ENCODE measurements at regions not wholly inside any gene's neighbourhood (a gene's known extent, or its start where the extent isn't known, plus 50 kb on each side); places are given as distances from the start of the nearest gene placed in this dataset.
"Not testable (repeated sequence)": the region's sequence is repeated elsewhere in the genome, so short reads cannot be mapped to it uniquely, and the experiment has no call there.

GRCh38 chr9:85331626-85332025 is 410.1 kb downstream of the AGTPBP1 start:
- DNase-seq (ENCODE audit: low spot score): no peak

- DNase-seq (ENCODE audit: low spot score): no peak
These were observed 419.2 kb downstream of the AGTPBP1 start for GRCh38 chr9:85322592-85322991.

- no peak for DNase-seq (ENCODE audit: low spot score)
These were observed 420.2 kb downstream of the AGTPBP1 start for GRCh38 chr9:85321561-85321960.

- DNase-seq (ENCODE audit: low spot score): no peak
These were observed 421.7 kb downstream of the AGTPBP1 start for GRCh38 chr9:85319936-85320656.

- DNase-seq (ENCODE audit: low spot score): not testable (repeated sequence)
These were observed 426.2 kb downstream of the AGTPBP1 start for GRCh38 chr9:85315535-85315934.

- no peak for DNase-seq (ENCODE audit: low spot score)
These were observed 431.2 kb downstream of the AGTPBP1 start for GRCh38 chr9:85310573-85310972.

- DNase-seq (ENCODE audit: low spot score): no peak
These were observed 438.0 kb downstream of the AGTPBP1 start for GRCh38 chr9:85303757-85304134.

- peak; percentile 82 for DNase-seq (ENCODE audit: low spot score)
These were observed 438.6 kb downstream of the AGTPBP1 start for GRCh38 chr9:85302938-85303756.

- no peak for DNase-seq (ENCODE audit: low spot score)
These were observed 443.3 kb downstream of the AGTPBP1 start for GRCh38 chr9:85298499-85298898.

GRCh38 chr9:85295244-85295643 is 446.5 kb downstream of the AGTPBP1 start:
- DNase-seq (ENCODE audit: low spot score): not testable (repeated sequence)

GRCh38 chr9:85292261-85292660 is 449.5 kb downstream of the AGTPBP1 start:
- DNase-seq (ENCODE audit: low spot score): no peak

- DNase-seq (ENCODE audit: low spot score): no peak
These were observed 450.5 kb downstream of the AGTPBP1 start for GRCh38 chr9:85291266-85291665.

- DNase-seq (ENCODE audit: low spot score): no peak
These were observed 451.7 kb downstream of the AGTPBP1 start for GRCh38 chr9:85290019-85290418.

- DNase-seq (ENCODE audit: low spot score): no peak
These were observed 452.6 kb downstream of the AGTPBP1 start for GRCh38 chr9:85289142-85289541.

GRCh38 chr9:85283421-85283820 is 458.3 kb downstream of the AGTPBP1 start:
- no peak for DNase-seq (ENCODE audit: low spot score)

GRCh38 chr9:85278769-85279168 is 463.0 kb downstream of the AGTPBP1 start:
- DNase-seq (ENCODE audit: low spot score): no peak

GRCh38 chr9:85276741-85277140 is 465.0 kb downstream of the AGTPBP1 start:
- no peak for DNase-seq (ENCODE audit: low spot score)

- no peak for DNase-seq (ENCODE audit: low spot score)
These were observed 471.9 kb downstream of the AGTPBP1 start for GRCh38 chr9:85269811-85270210.

GRCh38 chr9:85268131-85268530 is 473.6 kb downstream of the AGTPBP1 start:
- DNase-seq (ENCODE audit: low spot score): no peak

- no peak for DNase-seq (ENCODE audit: low spot score)
These were observed 477.1 kb downstream of the AGTPBP1 start for GRCh38 chr9:85264695-85265094.

GRCh38 chr9:85263288-85263687 is 478.5 kb downstream of the AGTPBP1 start:
- no peak for DNase-seq (ENCODE audit: low spot score)

GRCh38 chr9:85262333-85262732 is 479.4 kb downstream of the AGTPBP1 start:
- peak; percentile 59 for DNase-seq (ENCODE audit: low spot score)

GRCh38 chr9:85260275-85260845 is 481.4 kb downstream of the AGTPBP1 start:
- no peak for DNase-seq (ENCODE audit: low spot score)
